ENCODE measurements at regions not wholly inside any gene's neighbourhood (a gene's known extent, or its start where the extent isn't known, plus 50 kb on each side); places are given as distances from the start of the nearest gene placed in this dataset.
"Not testable (repeated sequence)": the region's sequence is repeated elsewhere in the genome, so short reads cannot be mapped to it uniquely, and the experiment has no call there.

GRCh38 chr4:28482580-28483270, 1622.1 kb downstream of the STIM2 start:
- no peak for DNase-seq (ENCODE audit: low spot score)

GRCh38 chr4:28488021-28488420, 1627.4 kb downstream of the STIM2 start:
- DNase-seq (ENCODE audit: low spot score), result no peak

GRCh38 chr4:28490669-28491068, 1630.0 kb downstream of the STIM2 start:
- no peak for DNase-seq (ENCODE audit: low spot score)

GRCh38 chr4:28505064-28505463, 1644.4 kb downstream of the STIM2 start:
- DNase-seq (ENCODE audit: low spot score), result no peak

GRCh38 chr4:28508636-28509035, 1648.0 kb downstream of the STIM2 start:
- no peak for DNase-seq (ENCODE audit: low spot score)

- DNase-seq (ENCODE audit: low spot score), result not testable (repeated sequence)
Observed at GRCh38 chr4:28514766-28515165, 1654.1 kb downstream of the STIM2 start.

- no peak for DNase-seq (ENCODE audit: low spot score)
Observed at GRCh38 chr4:28518561-28519165, 1658.0 kb downstream of the STIM2 start.

GRCh38 chr4:28523681-28524190, 1663.1 kb downstream of the STIM2 start:
- no peak for DNase-seq (ENCODE audit: low spot score)

GRCh38 chr4:28536124-28536523, 1675.5 kb downstream of the STIM2 start:
- DNase-seq (ENCODE audit: low spot score), result no peak

GRCh38 chr4:28545986-28546385, 1685.3 kb downstream of the STIM2 start:
- no peak for DNase-seq (ENCODE audit: low spot score)

- no peak for DNase-seq (ENCODE audit: low spot score)
Observed at GRCh38 chr4:28548136-28548535, 1687.5 kb downstream of the STIM2 start.

- no peak for DNase-seq (ENCODE audit: low spot score)
Observed at GRCh38 chr4:28548594-28548993, 1688.0 kb downstream of the STIM2 start.

- no peak for DNase-seq (ENCODE audit: low spot score)
Observed at GRCh38 chr4:28555866-28556265, 1695.2 kb downstream of the STIM2 start.

- DNase-seq (ENCODE audit: low spot score), result no peak
Observed at GRCh38 chr4:28557755-28558154, 1697.1 kb downstream of the STIM2 start.

- DNase-seq (ENCODE audit: low spot score), result no peak
Observed at GRCh38 chr4:28558895-28559294, 1698.3 kb downstream of the STIM2 start.

- DNase-seq (ENCODE audit: low spot score), result no peak
Observed at GRCh38 chr4:28562913-28563312, 1702.3 kb downstream of the STIM2 start.

GRCh38 chr4:28565396-28565795, 1704.8 kb downstream of the STIM2 start:
- no peak for DNase-seq (ENCODE audit: low spot score)

- DNase-seq (ENCODE audit: low spot score), result peak; percentile 64
Observed at GRCh38 chr4:28600958-28601357, 1740.3 kb downstream of the STIM2 start.

- no peak for DNase-seq (ENCODE audit: low spot score)
Observed at GRCh38 chr4:28621591-28621990, 1761.0 kb downstream of the STIM2 start.

- DNase-seq (ENCODE audit: low spot score), result no peak
Observed at GRCh38 chr4:28636971-28637370, 1776.3 kb downstream of the STIM2 start.

GRCh38 chr4:28639747-28640146, 1779.1 kb downstream of the STIM2 start:
- DNase-seq (ENCODE audit: low spot score), result peak; percentile 25

- no peak for DNase-seq (ENCODE audit: low spot score)
Observed at GRCh38 chr4:28654618-28655017, 1794.0 kb downstream of the STIM2 start.

- DNase-seq (ENCODE audit: low spot score), result no peak
Observed at GRCh38 chr4:28665306-28665705, 1804.7 kb downstream of the STIM2 start.

- DNase-seq (ENCODE audit: low spot score), result no peak
Observed at GRCh38 chr4:28675582-28675981, 1814.9 kb downstream of the STIM2 start.

Data from putamen (tissue), 1 donor.